Renal pelvis (tissue), 1 donor: ENCODE measurements at regions not wholly inside any gene's neighbourhood (a gene's known extent, or its start where the extent isn't known, plus 50 kb on each side); places are given as distances from the start of the nearest gene placed in this dataset.

Source experiments
- DNase-seq: peaks from one replicate; pipeline ENCODE4 v3.0.0-alpha.2; 2013

GRCh38 chr4:33171873-33172525 lies 2451.8 kb downstream of the PCDH7 start:
- no peak for DNase-seq

- no peak for DNase-seq
These were observed 2456.4 kb downstream of the PCDH7 start for GRCh38 chr4:33176566-33176965.

- DNase-seq: no peak
These were observed 2464.6 kb downstream of the PCDH7 start for GRCh38 chr4:33184657-33185290.

GRCh38 chr4:33187035-33187434 lies 2466.9 kb downstream of the PCDH7 start:
- DNase-seq: no peak

GRCh38 chr4:33188733-33189132 lies 2468.6 kb downstream of the PCDH7 start:
- no peak for DNase-seq

GRCh38 chr4:33189169-33189568 lies 2469.0 kb downstream of the PCDH7 start:
- no peak for DNase-seq

GRCh38 chr4:33193109-33193508 lies 2472.9 kb downstream of the PCDH7 start:
- DNase-seq: no peak

- no peak for DNase-seq
These were observed 2480.2 kb downstream of the PCDH7 start for GRCh38 chr4:33200377-33200776.

- no peak for DNase-seq
These were observed 2498.1 kb downstream of the PCDH7 start for GRCh38 chr4:33218238-33218637.

- DNase-seq: no peak
These were observed 2506.0 kb downstream of the PCDH7 start for GRCh38 chr4:33226133-33226532.

GRCh38 chr4:33226783-33227182 lies 2506.6 kb downstream of the PCDH7 start:
- no peak for DNase-seq

- DNase-seq: no peak
These were observed 2534.9 kb downstream of the PCDH7 start for GRCh38 chr4:33255094-33255493.

GRCh38 chr4:33255507-33255906 lies 2535.3 kb downstream of the PCDH7 start:
- DNase-seq: no peak

- DNase-seq: no peak
These were observed 2542.7 kb downstream of the PCDH7 start for GRCh38 chr4:33262824-33263223.

- DNase-seq: no peak
These were observed 2548.6 kb downstream of the PCDH7 start for GRCh38 chr4:33268776-33269175.

- no peak for DNase-seq
These were observed 2550.2 kb downstream of the PCDH7 start for GRCh38 chr4:33270403-33270802.

GRCh38 chr4:33272722-33273121 lies 2552.6 kb downstream of the PCDH7 start:
- DNase-seq: no peak

GRCh38 chr4:33283818-33284217 lies 2563.6 kb downstream of the PCDH7 start:
- no peak for DNase-seq

GRCh38 chr4:33296876-33297455 lies 2576.8 kb downstream of the PCDH7 start:
- DNase-seq: no peak

GRCh38 chr4:33302321-33302720 lies 2582.2 kb downstream of the PCDH7 start:
- DNase-seq: no peak

GRCh38 chr4:33306131-33306530 lies 2586.0 kb downstream of the PCDH7 start:
- no peak for DNase-seq

- no peak for DNase-seq
These were observed 2595.9 kb downstream of the PCDH7 start for GRCh38 chr4:33316033-33316432.

- DNase-seq: no peak
These were observed 2596.4 kb downstream of the PCDH7 start for GRCh38 chr4:33316578-33316977.

- no peak for DNase-seq
These were observed 2603.2 kb downstream of the PCDH7 start for GRCh38 chr4:33323393-33323792.
